Right atrium auricular region (tissue), 2 donors: ENCODE measurements at regions not wholly inside any gene's neighbourhood (a gene's known extent, or its start where the extent isn't known, plus 50 kb on each side); places are given as distances from the start of the nearest gene placed in this dataset.

ENCODE experiments used
- DNase-seq: peaks from one replicate; pipeline ENCODE4 v3.0.0-alpha.2; 2019; ENCODE audit warnings: low spot score
- H3K27ac ChIP-seq, 2 donors: fragments of 200-600 bp; sonication (generic); 1 replicate in 1 of 2; 2 replicates in 1 of 2; pipeline ENCODE4 v1.5.1; 2016 to 2019
- H3K27me3 ChIP-seq, 2 donors: fragments of 200-600 bp; sonication (generic); one replicate each; pipeline versions ENCODE4 v1.5.1 to v1.6.0; 2017 to 2019
- H3K36me3 ChIP-seq: fragments of 200-600 bp; sonication (generic); one replicate; pipeline ENCODE4 v1.5.1; 2016
- H3K4me1 ChIP-seq, 2 donors: fragments of 200-600 bp; sonication (generic); one replicate each; pipeline versions ENCODE4 v1.5.1 to v1.6.0; 2017 to 2019
- H3K4me3 ChIP-seq, 2 donors: fragments of 200-600 bp; sonication (generic); 1 replicate in 1 of 2; 2 replicates in 1 of 2; pipeline ENCODE4 v1.5.1; 2017 to 2019; ENCODE audit warnings: mild to moderate bottlenecking in 1 of 2, moderate library complexity in 1 of 2
- H3K9me3 ChIP-seq, 2 donors: fragments of 200-600 bp; sonication (generic); one replicate each; pipeline ENCODE4 v1.5.1; 2019
- TF ChIP-seq, protein P1 (sequence below), 2 donors: fragments of 200-600 bp; sonication (generic); IDR thresholded peaks; one replicate each; pipeline ENCODE4 v1.5.1; 2019; ENCODE audit warnings: antibody characterized with exemption in 2 of 2

DNA sequence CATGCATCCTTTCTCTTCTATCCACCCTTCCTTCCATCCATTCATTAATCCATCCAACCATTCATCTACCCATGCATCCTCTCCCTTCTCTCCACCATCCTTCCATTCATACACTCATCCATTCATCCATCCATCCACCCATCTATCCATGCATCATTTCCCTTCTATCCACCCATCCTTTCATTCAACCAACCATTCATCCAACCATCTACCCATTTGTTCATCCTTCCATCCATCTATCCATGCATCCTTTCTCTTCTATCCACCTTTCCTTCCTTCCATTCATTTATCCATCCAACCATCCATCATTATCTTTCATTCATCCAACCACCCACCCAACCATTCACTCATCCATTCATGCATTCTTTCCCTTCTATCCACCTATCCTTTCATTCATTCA lies 188.4 kb downstream of the NPHP4 start:
- H3K4me1 ChIP-seq, result no peaks in the 10 kb centered on the region
- H3K36me3 ChIP-seq, result no peaks in the 10 kb centered on the region

DNA sequence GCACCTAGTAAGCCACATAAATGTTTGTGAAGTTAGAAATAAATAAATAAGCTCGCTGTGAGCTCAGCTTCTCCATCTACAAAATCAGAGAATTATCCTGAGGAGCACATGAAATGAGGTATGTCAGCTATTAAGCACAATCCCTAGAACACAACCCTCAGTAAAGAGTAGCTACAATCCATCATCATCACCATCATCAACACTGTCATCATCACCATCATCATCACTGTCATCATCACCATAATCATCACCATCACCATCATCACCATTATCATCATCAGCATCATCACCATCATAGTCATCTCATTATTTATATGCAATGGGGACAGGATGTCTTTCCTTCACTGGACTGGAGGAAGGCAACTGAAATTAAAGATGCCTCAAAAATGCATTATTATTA lies 189.6 kb downstream of the NPHP4 start:
- DNase-seq, result no peak
- TF ChIP-seq, protein P1, sequence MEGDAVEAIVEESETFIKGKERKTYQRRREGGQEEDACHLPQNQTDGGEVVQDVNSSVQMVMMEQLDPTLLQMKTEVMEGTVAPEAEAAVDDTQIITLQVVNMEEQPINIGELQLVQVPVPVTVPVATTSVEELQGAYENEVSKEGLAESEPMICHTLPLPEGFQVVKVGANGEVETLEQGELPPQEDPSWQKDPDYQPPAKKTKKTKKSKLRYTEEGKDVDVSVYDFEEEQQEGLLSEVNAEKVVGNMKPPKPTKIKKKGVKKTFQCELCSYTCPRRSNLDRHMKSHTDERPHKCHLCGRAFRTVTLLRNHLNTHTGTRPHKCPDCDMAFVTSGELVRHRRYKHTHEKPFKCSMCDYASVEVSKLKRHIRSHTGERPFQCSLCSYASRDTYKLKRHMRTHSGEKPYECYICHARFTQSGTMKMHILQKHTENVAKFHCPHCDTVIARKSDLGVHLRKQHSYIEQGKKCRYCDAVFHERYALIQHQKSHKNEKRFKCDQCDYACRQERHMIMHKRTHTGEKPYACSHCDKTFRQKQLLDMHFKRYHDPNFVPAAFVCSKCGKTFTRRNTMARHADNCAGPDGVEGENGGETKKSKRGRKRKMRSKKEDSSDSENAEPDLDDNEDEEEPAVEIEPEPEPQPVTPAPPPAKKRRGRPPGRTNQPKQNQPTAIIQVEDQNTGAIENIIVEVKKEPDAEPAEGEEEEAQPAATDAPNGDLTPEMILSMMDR (IDR thresholded peaks at IDR 0.05), result no peak
- no peak overlapping the region for H3K4me3 ChIP-seq
- no peaks in the 10 kb centered on the region for H3K4me1 ChIP-seq
- H3K27me3 ChIP-seq, result no peaks in the 10 kb centered on the region
- H3K9me3 ChIP-seq, result no peaks in the 10 kb centered on the region
- H3K36me3 ChIP-seq, result no peaks in the 10 kb centered on the region
- no peak overlapping the region for H3K27ac ChIP-seq

More for the DNA sequence above, 188.4 kb downstream of the NPHP4 start:
- H3K27ac ChIP-seq, result no peak overlapping the region
- no peaks in the 10 kb centered on the region for H3K27me3 ChIP-seq
- TF ChIP-seq, protein P1 (IDR thresholded peaks at IDR 0.05), result no peak
- DNase-seq, result no peak
- H3K9me3 ChIP-seq, result no peaks in the 10 kb centered on the region
- H3K4me3 ChIP-seq, result no peak overlapping the region

DNA sequence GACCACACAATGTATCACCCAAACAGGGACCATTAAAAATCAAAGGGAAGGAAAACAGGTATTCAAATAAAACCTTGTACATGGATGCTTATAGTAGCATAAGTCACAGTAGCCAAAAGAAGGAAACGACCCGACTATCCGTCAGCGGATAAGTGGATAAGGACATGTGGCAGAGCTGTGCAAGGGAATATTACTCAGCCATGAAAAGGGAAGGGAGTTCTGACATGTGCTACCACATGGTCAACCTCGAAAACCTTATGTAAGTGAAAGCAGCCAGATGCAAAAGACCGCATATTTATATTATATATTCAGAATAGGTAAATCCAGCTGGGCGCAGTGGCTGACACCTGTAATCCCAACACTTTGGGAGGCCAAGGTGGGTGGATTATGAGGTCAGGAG lies 193.3 kb downstream of the NPHP4 start:
- no peaks in the 10 kb centered on the region for H3K9me3 ChIP-seq
- H3K27ac ChIP-seq, result no peak overlapping the region
- H3K4me1 ChIP-seq, result no peaks in the 10 kb centered on the region
- H3K4me3 ChIP-seq, result no peak overlapping the region
- no peaks in the 10 kb centered on the region for H3K36me3 ChIP-seq
- no peak for DNase-seq
- TF ChIP-seq, protein P1 (IDR thresholded peaks at IDR 0.05), result no peak
- no peaks in the 10 kb centered on the region for H3K27me3 ChIP-seq

DNA sequence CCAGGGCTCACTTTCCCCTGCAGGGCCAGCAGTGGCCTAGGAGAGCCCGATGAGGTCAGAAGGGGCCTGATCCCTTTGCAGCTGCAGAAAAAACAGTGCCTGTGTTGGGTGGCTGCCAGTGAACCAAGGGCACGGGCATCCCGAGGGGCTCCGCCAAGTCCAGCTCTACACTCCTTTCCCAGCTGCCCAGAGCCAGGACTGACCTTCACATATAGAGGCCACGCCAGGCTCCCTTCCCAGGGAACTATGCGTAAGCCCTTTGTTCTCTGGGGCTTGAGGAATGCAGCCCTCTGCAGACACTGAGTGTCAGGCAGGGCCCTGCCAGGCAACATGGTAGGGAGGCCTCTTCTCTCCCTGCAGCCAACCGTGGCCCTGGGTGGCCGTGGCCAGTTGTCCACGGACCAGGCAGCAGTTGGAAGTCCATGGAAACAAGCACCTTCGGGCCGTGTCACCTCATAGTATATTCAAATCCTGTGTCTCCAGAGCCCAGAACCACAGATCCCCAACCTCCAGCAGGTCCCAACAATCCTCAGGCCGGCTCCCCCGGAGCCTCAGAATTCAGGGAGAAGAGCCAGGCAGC lies 194.0 kb downstream of the NPHP4 start:
- Histone ChIP-seq H3K4me1 (no peaks in the 10 kb centered on the region), H3K27ac (no peak overlapping the region), H3K4me3 (no peak overlapping the region), H3K27me3 (no peaks in the 10 kb centered on the region), H3K36me3 (no peaks in the 10 kb centered on the region), H3K9me3 (no peaks in the 10 kb centered on the region)
- TF ChIP-seq, protein P1 (IDR thresholded peaks at IDR 0.05), result no peak
- no peak for DNase-seq

DNA sequence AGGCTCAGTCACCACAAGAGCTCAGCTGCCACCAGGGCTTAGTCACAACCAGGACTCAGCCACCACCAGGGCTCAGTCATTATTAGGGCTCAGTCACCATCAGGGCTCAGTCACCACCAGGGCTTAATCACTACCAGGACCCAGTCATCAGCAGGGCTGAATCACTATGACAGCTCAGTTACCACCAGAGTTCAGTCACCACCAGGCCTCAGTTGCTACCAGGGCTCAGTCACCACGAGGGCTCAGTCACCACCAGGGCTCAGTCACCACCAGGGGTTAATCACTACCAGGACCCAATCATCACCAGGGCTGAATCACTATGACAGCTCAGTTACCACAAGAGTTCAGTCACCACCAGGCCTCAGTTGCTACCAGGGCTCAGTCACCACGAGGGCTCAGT lies 196.2 kb downstream of the NPHP4 start:
- Histone ChIP-seq H3K4me3 (no peak overlapping the region), H3K27me3 (no peaks in the 10 kb centered on the region), H3K9me3 (no peaks in the 10 kb centered on the region), H3K27ac (no peak overlapping the region), H3K4me1 (no peaks in the 10 kb centered on the region), H3K36me3 (no peaks in the 10 kb centered on the region)
- DNase-seq, result no peak
- TF ChIP-seq, protein P1 (IDR thresholded peaks at IDR 0.05), result no peak

DNA sequence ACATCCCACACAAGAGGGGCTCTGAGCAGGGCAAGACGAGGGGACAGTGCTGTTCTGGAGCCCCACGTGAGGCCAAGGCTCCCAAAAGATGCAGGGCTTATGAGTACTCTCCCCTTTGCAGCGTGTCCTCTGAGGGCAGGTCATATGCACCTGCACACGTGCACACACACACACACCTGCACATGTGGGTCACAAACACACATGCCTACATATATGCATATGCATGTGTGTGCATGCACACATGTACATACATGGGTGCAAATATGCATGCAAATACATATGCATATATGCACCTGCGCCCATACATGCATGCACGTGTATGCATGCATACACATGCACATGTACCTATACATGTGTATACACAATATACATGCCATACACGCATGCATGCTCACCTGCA lies 197.9 kb downstream of the NPHP4 start:
- no peak for DNase-seq
- no peaks in the 10 kb centered on the region for H3K36me3 ChIP-seq
- no peaks in the 10 kb centered on the region for H3K9me3 ChIP-seq
- H3K27me3 ChIP-seq, result no peaks in the 10 kb centered on the region
- TF ChIP-seq, protein P1 (IDR thresholded peaks at IDR 0.05), result no peak
- no peak overlapping the region for H3K4me3 ChIP-seq
- H3K27ac ChIP-seq, result no peak overlapping the region
- no peaks in the 10 kb centered on the region for H3K4me1 ChIP-seq
